OCI-LY1 (cell line): ENCODE measurements at regions not wholly inside any gene's neighbourhood (a gene's known extent, or its start where the extent isn't known, plus 50 kb on each side); places are given as distances from the start of the nearest gene placed in this dataset.

Source experiments
- H2AFZ ChIP-seq: fragments of 200-600 bp; sonication (generic), shearing (Covaris generic); 2 replicates; pipeline ENCODE4 v1.6.0; 2014; ENCODE audit warnings: antibody characterized with exemption, mild to moderate bottlenecking, low read length
- H3F3A ChIP-seq: fragments of 200-600 bp; sonication (generic), shearing (Covaris generic); 2 replicates; pipeline ENCODE4 v1.6.0; 2014; ENCODE audit warnings: mild to moderate bottlenecking, antibody characterized with exemption, low read length, moderate library complexity; ENCODE audit not compliant: insufficient read depth
- H3K27ac ChIP-seq: fragments of 200-600 bp; sonication (generic); 2 replicates; pipeline ENCODE4 v1.5.1; 2014; ENCODE audit warnings: low read length, mixed run types, mild to moderate bottlenecking, low read depth; ENCODE audit not compliant: poor library complexity, severe bottlenecking
- H3K27me3 ChIP-seq: fragments of 200-600 bp; sonication (generic); 2 replicates; pipeline ENCODE4 v1.6.0; 2014; ENCODE audit warnings: antibody characterized with exemption, mild to moderate bottlenecking, low read length, moderate library complexity; ENCODE audit not compliant: insufficient read depth
- H3K36me3 ChIP-seq: fragments of 200-600 bp; sonication (generic); 2 replicates; pipeline ENCODE4 v1.6.1; 2014; ENCODE audit warnings: mild to moderate bottlenecking, antibody characterized with exemption, low read length, moderate library complexity, mixed read lengths; ENCODE audit not compliant: insufficient read depth
- H3K4me1 ChIP-seq: fragments of 200-600 bp; sonication (generic); 2 replicates; pipeline ENCODE4 v1.5.1; 2014; ENCODE audit warnings: mild to moderate bottlenecking, low read length, moderate library complexity; ENCODE audit not compliant: insufficient read depth, severe bottlenecking
- H3K4me2 ChIP-seq: fragments of 200-600 bp; sonication (generic), shearing (Covaris generic); 2 replicates; pipeline ENCODE4 v1.6.1; 2014; ENCODE audit warnings: low read length
- H3K4me3 ChIP-seq: fragments of 200-600 bp; sonication (generic); 2 replicates; pipeline ENCODE4 v1.5.1; 2014; ENCODE audit warnings: low read length, low read depth, mild to moderate bottlenecking, mixed read lengths; ENCODE audit not compliant: poor library complexity, severe bottlenecking
- H3K79me2 ChIP-seq: fragments of 200-600 bp; shearing (Covaris generic); 2 replicates; pipeline ENCODE4 v1.6.1; 2016; ENCODE audit warnings: mixed run types, low read length, mixed read lengths; ENCODE audit not compliant: insufficient read depth
- H3K9ac ChIP-seq: fragments of 200-600 bp; sonication (generic), shearing (Covaris generic); 2 replicates; pipeline ENCODE4 v1.6.1; 2014; ENCODE audit warnings: mild to moderate bottlenecking, low read length, mixed read lengths
- H3K9me2 ChIP-seq: fragments of 200-600 bp; sonication (generic), shearing (Covaris generic); 2 replicates; pipeline ENCODE4 v1.6.1; 2014; ENCODE audit warnings: low read depth, mild to moderate bottlenecking, low read length, mixed read lengths
- H3K9me3 ChIP-seq: fragments of 200-600 bp; shearing (Covaris generic); 2 replicates; pipeline ENCODE4 v1.6.1; 2014; ENCODE audit warnings: low read length, mixed read lengths
- H4K20me1 ChIP-seq: fragments of 200-600 bp; sonication (generic), shearing (Covaris generic); 2 replicates; pipeline ENCODE4 v1.6.0; 2016; ENCODE audit warnings: mild to moderate bottlenecking, low read length; ENCODE audit not compliant: insufficient read depth
- EZH2 ChIP-seq: fragments of 200-600 bp; sonication (generic), shearing (Covaris generic); IDR thresholded peaks from 2 replicates; pipeline ENCODE4 v1.8.0; 2017; ENCODE audit warnings: borderline replicate concordance, mixed run types, mild to moderate bottlenecking, antibody characterized with exemption, low read length, moderate library complexity, mixed read lengths
- TF ChIP-seq, protein P1 (sequence below): fragments of 200-600 bp; sonication (generic), shearing (Covaris generic); IDR thresholded peaks from 2 replicates; pipeline ENCODE4 v1.5.1; 2017; ENCODE audit warnings: mild to moderate bottlenecking, antibody characterized with exemption, low read length, moderate library complexity, mixed read lengths

DNA sequence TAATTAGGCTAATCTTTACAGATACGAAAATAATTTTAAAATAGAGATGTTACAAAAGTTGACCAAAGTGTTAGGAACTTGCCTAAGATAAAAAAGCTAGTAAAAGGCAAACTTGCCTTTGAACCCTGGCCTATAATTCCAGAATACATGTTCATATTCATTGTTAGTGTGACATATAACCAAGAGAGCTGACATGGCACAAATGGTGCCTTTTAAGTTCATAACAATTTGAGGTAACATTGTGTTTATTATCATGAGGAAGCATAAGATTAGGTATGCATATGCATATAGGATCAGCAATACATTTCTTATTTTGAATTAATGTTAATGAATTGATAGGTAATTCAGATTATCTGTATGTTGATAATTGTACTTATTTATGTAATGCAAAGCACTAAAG lies 1537.9 kb upstream of the PRR20A start:
- Histone ChIP-seq H3K4me3 (no peak overlapping the region), H3K36me3 (no peaks in the 10 kb centered on the region), H3F3A (no peaks in the 10 kb centered on the region), H3K4me2 (no peak overlapping the region), H3K9me2 (no peaks in the 10 kb centered on the region), H3K79me2 (no peaks in the 10 kb centered on the region), H4K20me1 (no peaks in the 10 kb centered on the region), H3K27ac (no peak overlapping the region), H3K4me1 (no peaks in the 10 kb centered on the region), H3K9ac (no peak overlapping the region), H3K9me3 (no peaks in the 10 kb centered on the region), H3K27me3 (no peaks in the 10 kb centered on the region), H2AFZ (no peak overlapping the region)
- TF ChIP-seq, protein P1, sequence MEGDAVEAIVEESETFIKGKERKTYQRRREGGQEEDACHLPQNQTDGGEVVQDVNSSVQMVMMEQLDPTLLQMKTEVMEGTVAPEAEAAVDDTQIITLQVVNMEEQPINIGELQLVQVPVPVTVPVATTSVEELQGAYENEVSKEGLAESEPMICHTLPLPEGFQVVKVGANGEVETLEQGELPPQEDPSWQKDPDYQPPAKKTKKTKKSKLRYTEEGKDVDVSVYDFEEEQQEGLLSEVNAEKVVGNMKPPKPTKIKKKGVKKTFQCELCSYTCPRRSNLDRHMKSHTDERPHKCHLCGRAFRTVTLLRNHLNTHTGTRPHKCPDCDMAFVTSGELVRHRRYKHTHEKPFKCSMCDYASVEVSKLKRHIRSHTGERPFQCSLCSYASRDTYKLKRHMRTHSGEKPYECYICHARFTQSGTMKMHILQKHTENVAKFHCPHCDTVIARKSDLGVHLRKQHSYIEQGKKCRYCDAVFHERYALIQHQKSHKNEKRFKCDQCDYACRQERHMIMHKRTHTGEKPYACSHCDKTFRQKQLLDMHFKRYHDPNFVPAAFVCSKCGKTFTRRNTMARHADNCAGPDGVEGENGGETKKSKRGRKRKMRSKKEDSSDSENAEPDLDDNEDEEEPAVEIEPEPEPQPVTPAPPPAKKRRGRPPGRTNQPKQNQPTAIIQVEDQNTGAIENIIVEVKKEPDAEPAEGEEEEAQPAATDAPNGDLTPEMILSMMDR: no peak
- TF ChIP-seq EZH2: no peak

DNA sequence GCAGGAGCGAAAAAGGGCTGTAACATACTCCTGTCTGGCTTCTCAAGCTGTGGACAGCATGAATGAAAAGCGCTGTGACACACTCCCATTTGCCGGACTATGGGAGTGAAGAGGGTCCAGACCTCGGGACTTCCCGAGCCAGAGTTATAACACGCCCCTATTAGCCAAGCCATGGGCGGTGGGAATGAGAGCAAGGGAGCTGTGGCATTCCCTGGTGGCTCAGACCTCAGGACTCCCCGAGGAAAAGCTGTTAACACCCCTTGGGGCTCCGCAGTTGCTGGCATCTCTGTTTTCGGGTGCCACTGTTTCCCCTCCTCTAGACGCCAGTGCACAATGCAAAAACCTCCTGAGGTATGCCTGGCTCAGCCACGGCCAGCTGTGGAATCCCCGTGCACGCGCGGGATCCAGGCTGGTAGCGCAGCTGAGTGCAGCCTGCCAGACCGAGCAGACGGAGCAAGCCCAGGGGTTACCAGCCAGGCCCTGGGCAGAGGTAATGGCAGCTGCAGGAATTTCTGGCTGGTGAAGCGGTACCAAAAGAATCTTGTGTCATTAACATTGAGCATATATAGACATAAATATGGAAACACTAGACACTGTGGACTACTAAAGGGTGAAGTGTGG lies 1534.6 kb upstream of the PRR20A start:
- Histone ChIP-seq H3K4me3 (no peak overlapping the region), H3K4me2 (no peak overlapping the region), H3K27ac (no peak overlapping the region), H3K9me2 (no peaks in the 10 kb centered on the region), H2AFZ (no peak overlapping the region), H3K9ac (no peak overlapping the region), H3K9me3 (no peaks in the 10 kb centered on the region), H3F3A (no peaks in the 10 kb centered on the region), H3K4me1 (no peaks in the 10 kb centered on the region), H3K27me3 (no peaks in the 10 kb centered on the region), H3K36me3 (no peaks in the 10 kb centered on the region), H4K20me1 (no peaks in the 10 kb centered on the region), H3K79me2 (no peaks in the 10 kb centered on the region)
- no peak for TF ChIP-seq EZH2
- TF ChIP-seq, protein P1: no peak

DNA sequence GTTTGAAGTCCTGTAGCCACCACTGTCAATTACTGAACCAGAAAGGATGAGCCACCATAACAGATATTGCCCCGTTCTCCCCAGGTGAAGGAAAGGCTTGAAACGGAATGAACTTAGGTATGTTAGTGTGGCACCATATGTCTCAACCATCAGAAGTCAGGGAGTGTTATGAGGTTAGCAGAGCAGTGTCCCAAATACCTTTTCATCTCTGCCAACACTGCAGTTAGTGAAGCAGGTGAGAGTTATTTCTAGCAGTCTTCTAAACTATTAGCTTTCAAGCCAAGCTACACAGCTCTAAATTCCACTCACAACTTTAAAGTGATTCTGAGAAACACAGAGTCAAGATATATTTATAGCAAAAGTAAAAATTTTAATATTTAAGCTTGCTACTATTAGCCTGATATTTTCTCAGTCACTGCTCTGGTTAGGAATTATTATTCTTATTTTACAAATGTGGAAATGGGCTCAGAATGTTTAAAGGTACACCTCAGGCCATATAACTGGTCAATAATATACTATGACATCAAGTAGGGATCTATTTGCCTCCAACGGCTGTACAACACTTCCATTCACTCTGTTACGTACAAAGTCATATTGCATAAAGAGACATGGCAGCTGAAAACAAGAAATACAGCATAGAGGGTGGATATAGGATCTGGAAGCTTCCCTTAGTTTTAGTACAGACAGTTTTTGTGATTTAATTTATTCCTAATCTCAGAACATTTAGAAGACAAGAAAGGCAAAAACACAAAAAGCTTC lies 1527.1 kb upstream of the PRR20A start:
- H3K79me2 ChIP-seq: no peaks in the 10 kb centered on the region
- no peaks in the 10 kb centered on the region for H3K36me3 ChIP-seq
- H2AFZ ChIP-seq: no peak overlapping the region
- no peaks in the 10 kb centered on the region for H3F3A ChIP-seq
- H3K9me2 ChIP-seq: no peaks in the 10 kb centered on the region
- H3K27ac ChIP-seq: no peak overlapping the region
- no peaks in the 10 kb centered on the region for H3K27me3 ChIP-seq
- no peak for TF ChIP-seq EZH2
- TF ChIP-seq, protein P1: no peak
- no peaks in the 10 kb centered on the region for H3K9me3 ChIP-seq
- no peak overlapping the region for H3K4me2 ChIP-seq
- no peak overlapping the region for H3K4me3 ChIP-seq
- no peaks in the 10 kb centered on the region for H4K20me1 ChIP-seq
- H3K4me1 ChIP-seq: no peaks in the 10 kb centered on the region
- no peak overlapping the region for H3K9ac ChIP-seq
